HCT116 (cell line): ENCODE measurements at regions not wholly inside any gene's neighbourhood (a gene's known extent, or its start where the extent isn't known, plus 50 kb on each side); places are given as distances from the start of the nearest gene placed in this dataset.

Experiments
- ATAC-seq: fragments of 200-7000 bp; cut with Tn5 transposase; 2 replicates; pipeline ENCODE4 v1.9.1; 2020; ENCODE audit warnings: mild to moderate bottlenecking, moderate library complexity
- BruUV-seq: library from RNA; stranded (reverse); fragments of 400-500 nt; replicated peaks from 2 replicates; lab custom pipeline; 2021; lab: Mats Ljungman, UMichigan
- CTCF ChIA-PET: fragments of 300-600 bp; sonication (Branson Sonifier 250); formaldehyde crosslinking; loops from one replicate; lab custom pipeline; 2021; ENCODE audit warnings: antibody characterized with exemption; lab: Charles Lee
- POLR2A ChIA-PET: fragments of 300-600, 350-600 bp; sonication (Branson Sonifier 250); formaldehyde crosslinking; loops from one replicate; lab custom pipeline; 2021; ENCODE audit warnings: antibody characterized with exemption; lab: Charles Lee
- RAD21 ChIA-PET, 2 experiments: fragments of 300-600 bp; sonication (Branson Sonifier 250); formaldehyde crosslinking; loops; one replicate each; lab custom pipeline; 2023; ENCODE audit warnings: low total read pairs in 2 of 2; ENCODE audit not compliant: uncharacterized antibody in 2 of 2, unreplicated experiment in 2 of 2, low non-redundant PET in 1 of 2; lab: Charles Lee
- DNase-seq: peaks from one replicate; pipeline ENCODE4 v3.0.0-alpha.2; 2010; ENCODE audit warnings: low read depth, low spot score
- H2AFZ ChIP-seq: fragments of 200-600 bp; shearing (Covaris generic), sonication (generic); 2 replicates; pipeline ENCODE4 v1.6.1; 2017; ENCODE audit warnings: low read depth, mixed run types, mixed read lengths, antibody characterized with exemption, low read length; ENCODE audit not compliant: poor library complexity, severe bottlenecking
- H3K27ac ChIP-seq: 2 replicates; pipeline ENCODE4 v1.5.1; 2012; ENCODE audit warnings: low read depth, low read length
- H3K27me3 ChIP-seq: fragments of 200-600 bp; sonication (generic); 2 replicates; pipeline ENCODE4 v1.6.1; 2016; ENCODE audit warnings: mixed run types, low read length, mixed read lengths; ENCODE audit not compliant: insufficient read depth
- H3K36me3 ChIP-seq, 2 experiments: fragments of 200-500 bp in 1 of 2; fragments of 200-600 bp in 1 of 2; sonication (Bioruptor generic) in 1 of 2; sonication (generic) in 1 of 2; 2 replicates each; pipeline versions ENCODE4 v1.5.1 to v1.6.1; 2014 to 2016; ENCODE audit warnings: low read length in 2 of 2, inconsistent platforms in 1 of 2, mixed read lengths in 1 of 2, mixed run types in 1 of 2; ENCODE audit not compliant: insufficient read depth in 2 of 2, control insufficient read depth in 1 of 2
- H3K4me1 ChIP-seq, 2 experiments: fragments of 200-600 bp in 1 of 2; sonication (generic) in 1 of 2; 2 replicates each; pipeline versions ENCODE4 v1.5.1 to v1.6.1; 2012 to 2017; ENCODE audit warnings: low read length in 2 of 2, inconsistent platforms in 1 of 2, mild to moderate bottlenecking in 1 of 2, mixed read lengths in 1 of 2, mixed run types in 1 of 2, moderate library complexity in 1 of 2; ENCODE audit not compliant: insufficient read depth in 2 of 2, control insufficient read depth in 1 of 2
- H3K4me2 ChIP-seq: fragments of 200-600 bp; sonication (generic); 2 replicates; pipeline ENCODE4 v1.6.1; 2017; ENCODE audit warnings: mixed run types, low read length, mixed read lengths
- H3K4me3 ChIP-seq, 2 experiments: fragments of 200-600 bp in 1 of 2; sonication (generic) in 1 of 2; replicated peaks in 1 of 2; 2 replicates each; pipeline ENCODE4 v1.5.1; 2011 to 2016; ENCODE audit warnings: low read length in 2 of 2, control low read depth in 1 of 2, low read depth in 1 of 2, mild to moderate bottlenecking in 1 of 2, mixed read lengths in 1 of 2, mixed run types in 1 of 2
- H3K79me2 ChIP-seq: fragments of 200-600 bp; sonication (generic); 2 replicates; pipeline ENCODE4 v1.6.1; 2017; ENCODE audit warnings: mild to moderate bottlenecking, mixed run types, low read length, moderate library complexity, mixed read lengths; ENCODE audit not compliant: insufficient read depth
- H3K9ac ChIP-seq: fragments of 200-600 bp; sonication (generic); 2 replicates; pipeline ENCODE4 v1.6.1; 2016; ENCODE audit warnings: low read length, mixed read lengths
- H3K9me2 ChIP-seq: fragments of 200-600 bp; sonication (generic), shearing (Covaris generic); 2 replicates; pipeline ENCODE4 v1.6.1; 2017; ENCODE audit warnings: mixed run types, mild to moderate bottlenecking, moderate library complexity; ENCODE audit not compliant: insufficient read depth
- H3K9me3 ChIP-seq, 2 experiments: fragments of 200-500 bp in 1 of 2; fragments of 200-600 bp in 1 of 2; sonication (Bioruptor generic) in 1 of 2; sonication (generic) in 1 of 2; 2 replicates each; pipeline ENCODE4 v1.6.1; 2014 to 2017; ENCODE audit warnings: low read length in 2 of 2, mixed read lengths in 2 of 2, inconsistent platforms in 1 of 2, low read depth in 1 of 2, mild to moderate bottlenecking in 1 of 2, mixed run types in 1 of 2, moderate library complexity in 1 of 2; ENCODE audit not compliant: control insufficient read depth in 1 of 2, insufficient read depth in 1 of 2
- H4K20me1 ChIP-seq: fragments of 200-600 bp; sonication (generic), shearing (Covaris generic); 2 replicates; pipeline ENCODE4 v1.6.1; 2017; ENCODE audit warnings: mixed run types, mild to moderate bottlenecking, moderate library complexity; ENCODE audit not compliant: insufficient read depth
- ATF3 ChIP-seq: IDR thresholded peaks from 2 replicates; pipeline ENCODE4 v1.6.1; 2012
- CEBPB ChIP-seq: IDR thresholded peaks from 2 replicates; pipeline ENCODE4 v1.6.1; 2012; ENCODE audit warnings: low read depth
- EGR1 ChIP-seq: IDR thresholded peaks from 2 replicates; pipeline ENCODE4 v1.6.1; 2012; ENCODE audit warnings: low read depth
- EZH2 ChIP-seq: fragments of 200-600 bp; sonication (generic); IDR thresholded peaks from 2 replicates; pipeline ENCODE4 v1.6.1; 2017; ENCODE audit warnings: antibody characterized with exemption, mixed run types
- EZH2phosphoT487 ChIP-seq: fragments of 200-600 bp; IDR thresholded peaks from 2 replicates; pipeline ENCODE4 v1.6.1; 2018; ENCODE audit warnings: antibody characterized with exemption, borderline replicate concordance
- FOSL1 ChIP-seq: IDR thresholded peaks from 2 replicates; pipeline ENCODE4 v1.6.1; 2012; ENCODE audit warnings: low read depth
- JUND ChIP-seq: IDR thresholded peaks from 2 replicates; pipeline ENCODE4 v1.6.1; 2012
- RAD21 ChIP-seq: IDR thresholded peaks from 2 replicates; pipeline ENCODE4 v1.6.1; 2012; ENCODE audit warnings: low read depth, mild to moderate bottlenecking
- REST ChIP-seq: IDR thresholded peaks from 2 replicates; pipeline ENCODE4 v1.6.1; 2012; ENCODE audit warnings: low read depth
- SIN3A ChIP-seq: IDR thresholded peaks from 2 replicates; pipeline ENCODE4 v1.6.1; 2012; ENCODE audit warnings: low read depth
- SP1 ChIP-seq: IDR thresholded peaks from 2 replicates; pipeline ENCODE4 v1.6.1; 2012; ENCODE audit warnings: low read depth
- TCF7L2 ChIP-seq: IDR thresholded peaks from 2 replicates; pipeline ENCODE4 v1.7.0; 2011; ENCODE audit warnings: borderline replicate concordance, inconsistent platforms; ENCODE audit not compliant: insufficient read depth, insufficient read length; ENCODE audit errors: extremely low read depth
- intact Hi-C: fragments of 100-400 bp; cut with micrococcal nuclease; formaldehyde crosslinking; loops from 2 replicates; pipeline ENCODE4 v1.10.0; 2022

GRCh38 chr3:34882764-34883163 is 756.6 kb upstream of the ARPP21 start:
- no peaks in the 10 kb centered on the region for H3K9me2 ChIP-seq
- no peak overlapping the region for H3K4me3 ChIP-seq
- TF ChIP-seq TCF7L2 (no peak), SIN3A (no peak), EZH2 (no peak), JUND (no peak), FOSL1 (no peak), EGR1 (no peak), SP1 (no peak), REST (no peak), ATF3 (no peak), RAD21 (no peak), EZH2phosphoT487 (no peak), CEBPB (no peak)
- H3K27me3 ChIP-seq = no peaks in the 10 kb centered on the region
- ChIA-PET RAD21 (no interaction called here), POLR2A (no interaction called here), CTCF (no interaction called here)
- no peaks in the 10 kb centered on the region for H3K36me3 ChIP-seq
- no peak overlapping the region for H2AFZ ChIP-seq
- intact Hi-C loops = no loop called here
- no peak for DNase-seq
- peaks cover 0 to 4% of the 10 kb centered on the region in 2 experiments; a peak in 1 of 4 replicates for H3K9me3 ChIP-seq
- H3K4me1 ChIP-seq = no peaks in the 10 kb centered on the region
- H3K9ac ChIP-seq = no peak overlapping the region
- H4K20me1 ChIP-seq = no peaks in the 10 kb centered on the region
- H3K27ac ChIP-seq = no peak overlapping the region
- H3K79me2 ChIP-seq = no peaks in the 10 kb centered on the region
- no TSS peak for BruUV-seq
- ATAC-seq = no peak
- H3K4me2 ChIP-seq = no peak overlapping the region
